Thoracic aorta (tissue), 2 donors: ENCODE measurements at regions not wholly inside any gene's neighbourhood (a gene's known extent, or its start where the extent isn't known, plus 50 kb on each side); places are given as distances from the start of the nearest gene placed in this dataset.

Source experiments
- ATAC-seq: fragments of 150-250 bp; one replicate; pipeline ENCODE4 v1.8.0; 2017; ENCODE audit warnings: low read depth; ENCODE audit not compliant: insufficient number of reproducible peaks, low FRiP score
- DNase-seq: peaks from one replicate; pipeline ENCODE4 v3.0.0-alpha.2; 2020; ENCODE audit warnings: low spot score
- H3K27ac ChIP-seq, 2 donors: fragments of 200-600 bp; sonication (generic); 1 replicate in 1 of 2; 2 replicates in 1 of 2; pipeline ENCODE4 v1.5.1; 2016; ENCODE audit warnings: mild to moderate bottlenecking in 2 of 2, moderate library complexity in 2 of 2
- H3K27me3 ChIP-seq: fragments of 200-600 bp; sonication (generic); replicated peaks from 2 replicates; pipeline ENCODE4 v1.6.0; 2016; ENCODE audit warnings: mild to moderate bottlenecking; ENCODE audit not compliant: insufficient read depth
- H3K36me3 ChIP-seq: fragments of 200-600 bp; sonication (generic); one replicate; pipeline ENCODE4 v1.5.1; 2016
- H3K4me1 ChIP-seq, 2 donors: fragments of 200-600 bp; sonication (generic); 1 replicate in 1 of 2; 2 replicates in 1 of 2; pipeline versions ENCODE4 v1.5.1 to v1.6.0; 2016; ENCODE audit warnings: low read depth in 2 of 2, mild to moderate bottlenecking in 1 of 2; ENCODE audit not compliant: control insufficient read depth in 1 of 2
- H3K4me3 ChIP-seq: fragments of 200-600 bp; sonication (generic); 2 replicates; pipeline ENCODE4 v1.5.1; 2016; ENCODE audit warnings: mild to moderate bottlenecking
- H3K9me3 ChIP-seq: fragments of 200-600 bp; sonication (generic); 2 replicates; pipeline ENCODE4 v1.5.1; 2016
- CTCF ChIP-seq: fragments of 200-600 bp; sonication (generic); IDR thresholded peaks from one replicate; pipeline ENCODE4 v1.5.1; 2019; ENCODE audit warnings: antibody characterized with exemption

- ATAC-seq (no peak), DNase-seq (no peak)
- H3K36me3 ChIP-seq, result no peaks in the 10 kb centered on the region
- no peaks in the 10 kb centered on the region for H3K4me1 ChIP-seq
- H3K9me3 ChIP-seq, result no peaks in the 10 kb centered on the region
- no peak overlapping the region for H3K4me3 ChIP-seq
- H3K27ac ChIP-seq, result no peak overlapping the region
- TF ChIP-seq CTCF, result no peak
- no peaks in the 10 kb centered on the region for H3K27me3 ChIP-seq
Observed at GRCh38 chr4:104986306-104986705, 160.4 kb upstream of the TET2 start.

- no peak for TF ChIP-seq CTCF
- H3K27me3 ChIP-seq, result no peaks in the 10 kb centered on the region
- no peak overlapping the region for H3K27ac ChIP-seq
- no peaks in the 10 kb centered on the region for H3K36me3 ChIP-seq
- H3K4me1 ChIP-seq, result no peaks in the 10 kb centered on the region
- DNase-seq (no peak), ATAC-seq (no peak)
- H3K4me3 ChIP-seq, result no peak overlapping the region
- peaks cover 3% of the 10 kb centered on the region for H3K9me3 ChIP-seq
Observed at GRCh38 chr4:104989371-104989770, 157.3 kb upstream of the TET2 start.

- Histone ChIP-seq H3K27me3 (no peaks in the 10 kb centered on the region), H3K9me3 (no peaks in the 10 kb centered on the region), H3K36me3 (no peaks in the 10 kb centered on the region), H3K27ac (no peak overlapping the region), H3K4me3 (no peak overlapping the region), H3K4me1 (no peaks in the 10 kb centered on the region)
- DNase-seq, result no peak
- TF ChIP-seq CTCF, result no peak
- ATAC-seq, result no peak
Observed at GRCh38 chr4:105002278-105002677, 144.4 kb upstream of the TET2 start.

GRCh38 chr4:105014234-105014633, 132.4 kb upstream of the TET2 start:
- H3K4me3 ChIP-seq, result no peak overlapping the region
- no peaks in the 10 kb centered on the region for H3K36me3 ChIP-seq
- no peak overlapping the region for H3K27ac ChIP-seq
- no peaks in the 10 kb centered on the region for H3K27me3 ChIP-seq
- DNase-seq (no peak), ATAC-seq (no peak)
- H3K4me1 ChIP-seq, result no peaks in the 10 kb centered on the region
- no peaks in the 10 kb centered on the region for H3K9me3 ChIP-seq
- no peak for TF ChIP-seq CTCF

- Histone ChIP-seq H3K4me3 (no peak overlapping the region), H3K27ac (no peak overlapping the region), H3K4me1 (no peaks in the 10 kb centered on the region), H3K9me3 (no peaks in the 10 kb centered on the region), H3K36me3 (no peaks in the 10 kb centered on the region), H3K27me3 (no peaks in the 10 kb centered on the region)
- ATAC-seq (no peak), DNase-seq (no peak)
- TF ChIP-seq CTCF, result no peak
Observed at GRCh38 chr4:105014635-105015034, 132.0 kb upstream of the TET2 start.
